Calu3 (cell line): ENCODE measurements at regions not wholly inside any gene's neighbourhood (a gene's known extent, or its start where the extent isn't known, plus 50 kb on each side); places are given as distances from the start of the nearest gene placed in this dataset.
"Not testable (repeated sequence)": the region's sequence is repeated elsewhere in the genome, so short reads cannot be mapped to it uniquely, and the experiment has no call there.

Source experiments
- BruUV-seq: library from RNA; stranded (reverse); fragments of 400-500 nt; replicated peaks from 2 replicates; lab custom pipeline; 2021; lab: Mats Ljungman, UMichigan
- CTCF ChIA-PET: fragments of 300-600 bp; sonication (Branson Sonifier 250); formaldehyde crosslinking; loops from one replicate; lab custom pipeline; 2022; ENCODE audit warnings: antibody characterized with exemption; lab: Charles Lee
- DNase-seq: peaks from one replicate; pipeline ENCODE4 v3.0.0; 2022
- H3K27ac Mint-ChIP-seq: one replicate; pipeline ENCODE4 v1.8.0; 2022; ENCODE audit warnings: mixed read lengths; ENCODE audit not compliant: unreplicated experiment
- H3K27me3 Mint-ChIP-seq: one replicate; pipeline ENCODE4 v1.8.0; 2022; ENCODE audit warnings: mixed read lengths; ENCODE audit not compliant: unreplicated experiment
- H3K36me3 Mint-ChIP-seq: one replicate; pipeline ENCODE4 v1.8.0; 2022; ENCODE audit warnings: mild to moderate bottlenecking, moderate library complexity, mixed read lengths; ENCODE audit not compliant: insufficient read depth, unreplicated experiment
- H3K4me1 Mint-ChIP-seq: one replicate; pipeline ENCODE4 v1.8.0; 2022; ENCODE audit warnings: mild to moderate bottlenecking, low read depth, mixed read lengths; ENCODE audit not compliant: unreplicated experiment
- H3K4me3 Mint-ChIP-seq: one replicate; pipeline ENCODE4 v1.8.0; 2022; ENCODE audit warnings: mild to moderate bottlenecking, low read depth, moderate library complexity, mixed read lengths; ENCODE audit not compliant: unreplicated experiment
- H3K9me3 Mint-ChIP-seq: one replicate; pipeline ENCODE4 v1.8.0; 2022; ENCODE audit warnings: low read depth, mixed read lengths; ENCODE audit not compliant: unreplicated experiment
- CTCF ChIP-seq: fragments of 200-600 bp; IDR thresholded peaks from one replicate; pipeline ENCODE4 v1.8.0; 2022; ENCODE audit warnings: antibody characterized with exemption; ENCODE audit not compliant: unreplicated experiment
- intact Hi-C: fragments of 100-400 bp; cut with micrococcal nuclease; formaldehyde crosslinking; loops from one replicate; pipeline ENCODE4 v1.10.0; 2022; ENCODE audit not compliant: unreplicated experiment

- Mint-ChIP-seq H3K9me3 (peaks cover 4% of the 10 kb centered on the region), H3K27me3 (peaks cover 38% of the 10 kb centered on the region), H3K4me1 (no peaks in the 10 kb centered on the region), H3K27ac (no peak overlapping the region), H3K4me3 (no peak overlapping the region), H3K36me3 (no peaks in the 10 kb centered on the region)
- BruUV-seq = no TSS peak
- DNase-seq = no peak
- no peak for TF ChIP-seq CTCF
- intact Hi-C loops = no loop called here
- CTCF ChIA-PET = no interaction called here
Observed at GRCh38 chr3:72033666-72034428, 248.9 kb upstream of the PROK2 start.

GRCh38 chr3:72032441-72033135 is 247.6 kb upstream of the PROK2 start:
- peaks cover 3% of the 10 kb centered on the region for H3K9me3 Mint-ChIP-seq
- H3K27ac Mint-ChIP-seq = no peak overlapping the region
- intact Hi-C loops = no loop called here
- DNase-seq = no peak
- H3K27me3 Mint-ChIP-seq = peaks cover 31% of the 10 kb centered on the region
- no TSS peak for BruUV-seq
- no peak overlapping the region for H3K4me3 Mint-ChIP-seq
- CTCF ChIA-PET = interaction anchor here (0.6 kb wide), 2 partner anchors 315 to 1014 kb away, joined by 3 read pairs; no protein-coding TSS in a partner anchor
- H3K4me1 Mint-ChIP-seq = no peaks in the 10 kb centered on the region
- H3K36me3 Mint-ChIP-seq = no peaks in the 10 kb centered on the region
- TF ChIP-seq CTCF = no peak

GRCh38 chr3:72031581-72031980 is 246.6 kb upstream of the PROK2 start:
- no peak for DNase-seq
- no TSS peak for BruUV-seq
- intact Hi-C loops = no loop called here
- H3K36me3 Mint-ChIP-seq = no peaks in the 10 kb centered on the region
- H3K4me1 Mint-ChIP-seq = no peaks in the 10 kb centered on the region
- H3K9me3 Mint-ChIP-seq = no peaks in the 10 kb centered on the region
- H3K27ac Mint-ChIP-seq = no peak overlapping the region
- TF ChIP-seq CTCF = no peak
- H3K27me3 Mint-ChIP-seq = peaks cover 23% of the 10 kb centered on the region
- CTCF ChIA-PET = no interaction called here
- no peak overlapping the region for H3K4me3 Mint-ChIP-seq

GRCh38 chr3:72030296-72030695 is 245.3 kb upstream of the PROK2 start:
- CTCF ChIA-PET, H3K9me3 Mint-ChIP-seq, H3K4me1 Mint-ChIP-seq, H3K4me3 Mint-ChIP-seq, H3K36me3 Mint-ChIP-seq, intact Hi-C loops, H3K27ac Mint-ChIP-seq, DNase-seq, BruUV-seq: not testable (repeated sequence)
- peaks cover 11% of the 10 kb centered on the region for H3K27me3 Mint-ChIP-seq

- intact Hi-C loops, H3K4me1 Mint-ChIP-seq, H3K27ac Mint-ChIP-seq, H3K4me3 Mint-ChIP-seq, DNase-seq, BruUV-seq, H3K27me3 Mint-ChIP-seq, H3K9me3 Mint-ChIP-seq, H3K36me3 Mint-ChIP-seq, CTCF ChIA-PET: not testable (repeated sequence)
Observed at GRCh38 chr3:72028726-72029125, 243.8 kb upstream of the PROK2 start.

GRCh38 chr3:72028307-72028706 is 243.4 kb upstream of the PROK2 start:
- H3K4me3 Mint-ChIP-seq, DNase-seq, H3K4me1 Mint-ChIP-seq, H3K9me3 Mint-ChIP-seq, H3K36me3 Mint-ChIP-seq, BruUV-seq, H3K27ac Mint-ChIP-seq, CTCF ChIA-PET, H3K27me3 Mint-ChIP-seq, intact Hi-C loops: not testable (repeated sequence)

GRCh38 chr3:72027728-72028127 is 242.8 kb upstream of the PROK2 start:
- H3K27me3 Mint-ChIP-seq = not testable (repeated sequence)

More at GRCh38 chr3:72027728-72028127, 242.8 kb upstream of the PROK2 start:
- H3K27ac Mint-ChIP-seq, H3K4me1 Mint-ChIP-seq, DNase-seq, intact Hi-C loops, H3K4me3 Mint-ChIP-seq, H3K36me3 Mint-ChIP-seq, BruUV-seq, H3K9me3 Mint-ChIP-seq: not testable (repeated sequence)
- CTCF ChIA-PET = interaction anchor here (0.6 kb wide), 1 partner anchor 28 kb away, joined by 3 read pairs; no protein-coding TSS in a partner anchor
